K562 (cell line): ENCODE measurements at regions not wholly inside any gene's neighbourhood (a gene's known extent, or its start where the extent isn't known, plus 50 kb on each side); places are given as distances from the start of the nearest gene placed in this dataset.

Experiments
- ATF7 ChIP-seq: fragments of 450-650 bp; IDR thresholded peaks from 2 replicates; pipeline ENCODE4 v1.7.1; 2014; ENCODE audit warnings: mild to moderate bottlenecking, moderate library complexity
- ELF1 ChIP-seq: fragments of 200-800 bp; sonication (Bioruptor generic); IDR thresholded peaks from 2 replicates; pipeline ENCODE4 v1.6.1; 2016; ENCODE audit warnings: missing genetic modification characterization, missing compliant biosample characterization
- NONO ChIP-seq, 2 experiments: fragments of 200-400 bp in 1 of 2; fragments of 450-650 bp in 1 of 2; formaldehyde crosslinking in 1 of 2; IDR thresholded peaks; 2 replicates each; pipeline ENCODE4 v1.6.1; 2017; ENCODE audit warnings: low read depth in 2 of 2, mild to moderate bottlenecking in 2 of 2, moderate library complexity in 2 of 2, low read length in 1 of 2
- POLR2AphosphoS5 ChIP-seq: IDR thresholded peaks from 2 replicates; pipeline ENCODE4 v1.6.1; 2011; ENCODE audit warnings: mild to moderate bottlenecking, low read depth, low read length, moderate library complexity; ENCODE audit not compliant: control insufficient read depth, insufficient read depth
- SPI1 ChIP-seq: IDR thresholded peaks from 2 replicates; pipeline ENCODE4 v1.6.1; 2011; ENCODE audit warnings: low read depth, low read length, control low read depth, borderline replicate concordance
- TAF1 ChIP-seq: IDR thresholded peaks from 2 replicates; pipeline ENCODE4 v1.6.1; 2011; ENCODE audit warnings: mild to moderate bottlenecking, low read length, moderate library complexity; ENCODE audit not compliant: insufficient read depth, control insufficient read depth, severe bottlenecking; ENCODE audit errors: extremely low read depth
- ZKSCAN1 ChIP-seq: fragments of 150-350 bp; IDR thresholded peaks from 2 replicates; pipeline ENCODE4 v1.6.1; 2016; ENCODE audit warnings: low read depth, low read length
- ZNF263 ChIP-seq: sonication (generic); formaldehyde crosslinking; IDR thresholded peaks from 2 replicates; pipeline ENCODE4 v1.8.0; 2022; ENCODE audit warnings: mild to moderate bottlenecking, missing genetic modification reagents, borderline replicate concordance
- ZNF766 ChIP-seq: fragments of 200-800 bp; sonication (Bioruptor generic); conservative IDR thresholded peaks from 2 replicates; pipeline ENCODE4 v1.6.1; 2016; ENCODE audit warnings: missing genetic modification characterization, missing compliant biosample characterization
- TF ChIP-seq, protein P1 (sequence below): fragments of 450-650 bp; IDR thresholded peaks from 2 replicates; pipeline ENCODE4 v1.7.0; 2016; ENCODE audit warnings: borderline replicate concordance
- TF ChIP-seq, protein P2 (sequence below): sonication (generic); formaldehyde crosslinking; IDR thresholded peaks from 2 replicates; pipeline ENCODE4 v1.9.0; 2022; ENCODE audit warnings: mild to moderate bottlenecking, missing genetic modification reagents
- TF ChIP-seq, protein P3 (sequence below), 2 experiments: fragments of 150-350 bp in 1 of 2; IDR thresholded peaks; 2 replicates each; pipeline ENCODE4 v1.6.1; 2012 to 2016; ENCODE audit warnings: low read depth in 2 of 2, low read length in 2 of 2, mild to moderate bottlenecking in 1 of 2, moderate library complexity in 1 of 2
- TF ChIP-seq, protein P4 (sequence below): sonication (generic); formaldehyde crosslinking; IDR thresholded peaks from 2 replicates; pipeline ENCODE4 v1.5.0; 2020; ENCODE audit warnings: missing genetic modification reagents

DNA sequence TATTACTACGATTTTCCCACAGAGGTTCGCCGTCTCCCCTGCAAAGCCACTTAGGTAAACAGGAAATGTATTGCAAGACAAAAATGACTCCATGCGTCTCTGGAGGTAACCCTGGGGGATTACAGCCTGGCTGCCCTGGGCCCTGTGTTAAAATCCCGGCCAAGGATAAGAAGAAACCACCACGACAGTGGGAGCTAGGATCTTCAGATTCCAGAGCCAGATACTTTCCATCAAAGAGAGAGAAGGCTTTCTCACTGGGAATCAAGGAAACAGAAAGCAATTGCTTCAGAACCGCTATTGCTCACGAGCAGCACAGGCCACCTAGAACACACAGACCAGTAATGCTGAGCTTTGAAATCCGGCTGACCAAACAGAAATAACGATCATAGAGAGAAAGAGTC lies 97.9 kb upstream of the ZNF516 start:
- TF ChIP-seq, protein P1, sequence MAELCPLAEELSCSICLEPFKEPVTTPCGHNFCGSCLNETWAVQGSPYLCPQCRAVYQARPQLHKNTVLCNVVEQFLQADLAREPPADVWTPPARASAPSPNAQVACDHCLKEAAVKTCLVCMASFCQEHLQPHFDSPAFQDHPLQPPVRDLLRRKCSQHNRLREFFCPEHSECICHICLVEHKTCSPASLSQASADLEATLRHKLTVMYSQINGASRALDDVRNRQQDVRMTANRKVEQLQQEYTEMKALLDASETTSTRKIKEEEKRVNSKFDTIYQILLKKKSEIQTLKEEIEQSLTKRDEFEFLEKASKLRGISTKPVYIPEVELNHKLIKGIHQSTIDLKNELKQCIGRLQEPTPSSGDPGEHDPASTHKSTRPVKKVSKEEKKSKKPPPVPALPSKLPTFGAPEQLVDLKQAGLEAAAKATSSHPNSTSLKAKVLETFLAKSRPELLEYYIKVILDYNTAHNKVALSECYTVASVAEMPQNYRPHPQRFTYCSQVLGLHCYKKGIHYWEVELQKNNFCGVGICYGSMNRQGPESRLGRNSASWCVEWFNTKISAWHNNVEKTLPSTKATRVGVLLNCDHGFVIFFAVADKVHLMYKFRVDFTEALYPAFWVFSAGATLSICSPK, result no peak
- TF ChIP-seq ZKSCAN1 (no peak), ATF7 (no peak), NONO (IDR thresholded peaks at IDR 0.05; ENCODE audit: low read depth in 2 of 2, low read length in 1 of 2) (no peak), ZNF766 (CRISPR knock-in tag) (no peak), ZNF263 (CRISPR knock-in tag) (no peak), POLR2AphosphoS5 (no peak), TAF1 (no peak), ELF1 (tag) (no peak), SPI1 (no peak)
- TF ChIP-seq, protein P2, sequence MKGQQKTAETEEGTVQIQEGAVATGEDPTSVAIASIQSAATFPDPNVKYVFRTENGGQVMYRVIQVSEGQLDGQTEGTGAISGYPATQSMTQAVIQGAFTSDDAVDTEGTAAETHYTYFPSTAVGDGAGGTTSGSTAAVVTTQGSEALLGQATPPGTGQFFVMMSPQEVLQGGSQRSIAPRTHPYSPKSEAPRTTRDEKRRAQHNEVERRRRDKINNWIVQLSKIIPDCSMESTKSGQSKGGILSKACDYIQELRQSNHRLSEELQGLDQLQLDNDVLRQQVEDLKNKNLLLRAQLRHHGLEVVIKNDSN (CRISPR knock-in tag), result no peak
- TF ChIP-seq, protein P3, sequence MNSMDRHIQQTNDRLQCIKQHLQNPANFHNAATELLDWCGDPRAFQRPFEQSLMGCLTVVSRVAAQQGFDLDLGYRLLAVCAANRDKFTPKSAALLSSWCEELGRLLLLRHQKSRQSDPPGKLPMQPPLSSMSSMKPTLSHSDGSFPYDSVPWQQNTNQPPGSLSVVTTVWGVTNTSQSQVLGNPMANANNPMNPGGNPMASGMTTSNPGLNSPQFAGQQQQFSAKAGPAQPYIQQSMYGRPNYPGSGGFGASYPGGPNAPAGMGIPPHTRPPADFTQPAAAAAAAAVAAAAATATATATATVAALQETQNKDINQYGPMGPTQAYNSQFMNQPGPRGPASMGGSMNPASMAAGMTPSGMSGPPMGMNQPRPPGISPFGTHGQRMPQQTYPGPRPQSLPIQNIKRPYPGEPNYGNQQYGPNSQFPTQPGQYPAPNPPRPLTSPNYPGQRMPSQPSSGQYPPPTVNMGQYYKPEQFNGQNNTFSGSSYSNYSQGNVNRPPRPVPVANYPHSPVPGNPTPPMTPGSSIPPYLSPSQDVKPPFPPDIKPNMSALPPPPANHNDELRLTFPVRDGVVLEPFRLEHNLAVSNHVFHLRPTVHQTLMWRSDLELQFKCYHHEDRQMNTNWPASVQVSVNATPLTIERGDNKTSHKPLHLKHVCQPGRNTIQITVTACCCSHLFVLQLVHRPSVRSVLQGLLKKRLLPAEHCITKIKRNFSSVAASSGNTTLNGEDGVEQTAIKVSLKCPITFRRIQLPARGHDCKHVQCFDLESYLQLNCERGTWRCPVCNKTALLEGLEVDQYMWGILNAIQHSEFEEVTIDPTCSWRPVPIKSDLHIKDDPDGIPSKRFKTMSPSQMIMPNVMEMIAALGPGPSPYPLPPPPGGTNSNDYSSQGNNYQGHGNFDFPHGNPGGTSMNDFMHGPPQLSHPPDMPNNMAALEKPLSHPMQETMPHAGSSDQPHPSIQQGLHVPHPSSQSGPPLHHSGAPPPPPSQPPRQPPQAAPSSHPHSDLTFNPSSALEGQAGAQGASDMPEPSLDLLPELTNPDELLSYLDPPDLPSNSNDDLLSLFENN (IDR thresholded peaks at IDR 0.05; ENCODE audit: low read depth in 2 of 2, low read length in 2 of 2), result no peak
- TF ChIP-seq, protein P4, sequence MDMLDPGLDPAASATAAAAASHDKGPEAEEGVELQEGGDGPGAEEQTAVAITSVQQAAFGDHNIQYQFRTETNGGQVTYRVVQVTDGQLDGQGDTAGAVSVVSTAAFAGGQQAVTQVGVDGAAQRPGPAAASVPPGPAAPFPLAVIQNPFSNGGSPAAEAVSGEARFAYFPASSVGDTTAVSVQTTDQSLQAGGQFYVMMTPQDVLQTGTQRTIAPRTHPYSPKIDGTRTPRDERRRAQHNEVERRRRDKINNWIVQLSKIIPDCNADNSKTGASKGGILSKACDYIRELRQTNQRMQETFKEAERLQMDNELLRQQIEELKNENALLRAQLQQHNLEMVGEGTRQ (CRISPR knock-in tag), result no peak
